ENCODE measurements at regions not wholly inside any gene's neighbourhood (a gene's known extent, or its start where the extent isn't known, plus 50 kb on each side); places are given as distances from the start of the nearest gene placed in this dataset.

- Mint-ChIP-seq H3K27ac (no peak overlapping the region), H3K4me3 (no peak overlapping the region), H3K36me3 (ENCODE audit: low read depth) (no peaks in the 10 kb centered on the region), H3K27me3 (ENCODE audit: low read depth) (peaks cover 3% of the 10 kb centered on the region), H3K4me1 (ENCODE audit: low read depth) (no peaks in the 10 kb centered on the region), H3K9me3 (no peaks in the 10 kb centered on the region)
- intact Hi-C loops (cut with micrococcal nuclease) = no loop called here
- no peak for DNase-seq
- CTCF ChIA-PET = no interaction called here
Observed at GRCh38 chr18:8942021-8942908, 160.2 kb upstream of the NDUFV2 start.

- no peak overlapping the region for H3K4me3 Mint-ChIP-seq
- H3K4me1 Mint-ChIP-seq (ENCODE audit: low read depth) = no peaks in the 10 kb centered on the region
- H3K36me3 Mint-ChIP-seq (ENCODE audit: low read depth) = no peaks in the 10 kb centered on the region
- intact Hi-C loops (cut with micrococcal nuclease) = no loop called here
- H3K27me3 Mint-ChIP-seq (ENCODE audit: low read depth) = no peaks in the 10 kb centered on the region
- H3K9me3 Mint-ChIP-seq = no peaks in the 10 kb centered on the region
- no peak for DNase-seq
- no peak overlapping the region for H3K27ac Mint-ChIP-seq
- CTCF ChIA-PET = no interaction called here
Observed at GRCh38 chr18:8942909-8943545, 159.5 kb upstream of the NDUFV2 start.

- CTCF ChIA-PET = no interaction called here
- Mint-ChIP-seq H3K27me3 (ENCODE audit: low read depth) (peaks cover 3% of the 10 kb centered on the region), H3K4me3 (no peak overlapping the region), H3K4me1 (ENCODE audit: low read depth) (peaks cover 4% of the 10 kb centered on the region), H3K27ac (no peak overlapping the region), H3K36me3 (ENCODE audit: low read depth) (no peaks in the 10 kb centered on the region), H3K9me3 (no peaks in the 10 kb centered on the region)
- no peak for DNase-seq
- intact Hi-C loops (cut with micrococcal nuclease) = no loop called here
Observed at GRCh38 chr18:8943900-8944870, 158.3 kb upstream of the NDUFV2 start.

GRCh38 chr18:8944871-8945245 is 157.6 kb upstream of the NDUFV2 start:
- H3K27ac Mint-ChIP-seq = no peak overlapping the region
- H3K27me3 Mint-ChIP-seq (ENCODE audit: low read depth) = peaks cover 3% of the 10 kb centered on the region
- no peak for DNase-seq
- no peaks in the 10 kb centered on the region for H3K9me3 Mint-ChIP-seq
- H3K4me1 Mint-ChIP-seq (ENCODE audit: low read depth) = peaks cover 4% of the 10 kb centered on the region
- CTCF ChIA-PET = no interaction called here
- intact Hi-C loops (cut with micrococcal nuclease) = no loop called here
- H3K36me3 Mint-ChIP-seq (ENCODE audit: low read depth) = no peaks in the 10 kb centered on the region
- H3K4me3 Mint-ChIP-seq = no peak overlapping the region

GRCh38 chr18:8945514-8945913 is 157.0 kb upstream of the NDUFV2 start:
- Mint-ChIP-seq H3K27me3 (ENCODE audit: low read depth) (peaks cover 3% of the 10 kb centered on the region), H3K4me3 (no peak overlapping the region), H3K36me3 (ENCODE audit: low read depth) (no peaks in the 10 kb centered on the region), H3K4me1 (ENCODE audit: low read depth) (peaks cover 4% of the 10 kb centered on the region), H3K27ac (no peak overlapping the region), H3K9me3 (no peaks in the 10 kb centered on the region)
- intact Hi-C loops (cut with micrococcal nuclease) = no loop called here
- CTCF ChIA-PET = no interaction called here
- DNase-seq = no peak

GRCh38 chr18:8946066-8946838 is 156.2 kb upstream of the NDUFV2 start:
- intact Hi-C loops (cut with micrococcal nuclease) = no loop called here
- DNase-seq = no peak
- Mint-ChIP-seq H3K27me3 (ENCODE audit: low read depth) (peaks cover 3% of the 10 kb centered on the region), H3K9me3 (no peaks in the 10 kb centered on the region), H3K4me3 (no peak overlapping the region), H3K27ac (no peak overlapping the region), H3K4me1 (ENCODE audit: low read depth) (peaks cover 4% of the 10 kb centered on the region), H3K36me3 (ENCODE audit: low read depth) (no peaks in the 10 kb centered on the region)
- CTCF ChIA-PET = no interaction called here

- Mint-ChIP-seq H3K27me3 (ENCODE audit: low read depth) (peaks cover 3% of the 10 kb centered on the region), H3K9me3 (no peaks in the 10 kb centered on the region), H3K36me3 (ENCODE audit: low read depth) (no peaks in the 10 kb centered on the region), H3K4me3 (no peak overlapping the region), H3K4me1 (ENCODE audit: low read depth) (peaks cover 5% of the 10 kb centered on the region), H3K27ac (no peak overlapping the region)
- DNase-seq = no peak
- CTCF ChIA-PET = no interaction called here
- intact Hi-C loops (cut with micrococcal nuclease) = no loop called here
Observed at GRCh38 chr18:8947566-8947965, 154.9 kb upstream of the NDUFV2 start.

GRCh38 chr18:8948011-8948410 is 154.5 kb upstream of the NDUFV2 start:
- DNase-seq = no peak
- Mint-ChIP-seq H3K4me1 (ENCODE audit: low read depth) (peaks cover 5% of the 10 kb centered on the region), H3K27ac (no peak overlapping the region), H3K9me3 (no peaks in the 10 kb centered on the region), H3K27me3 (ENCODE audit: low read depth) (peaks cover 3% of the 10 kb centered on the region), H3K36me3 (ENCODE audit: low read depth) (no peaks in the 10 kb centered on the region), H3K4me3 (no peak overlapping the region)
- CTCF ChIA-PET = no interaction called here
- intact Hi-C loops (cut with micrococcal nuclease) = no loop called here

GRCh38 chr18:8948471-8949149 is 153.9 kb upstream of the NDUFV2 start:
- H3K4me1 Mint-ChIP-seq (ENCODE audit: low read depth) = peaks cover 5% of the 10 kb centered on the region
- intact Hi-C loops (cut with micrococcal nuclease) = no loop called here

GRCh38 chr18:8949206-8949605 is 153.3 kb upstream of the NDUFV2 start:
- H3K4me3 Mint-ChIP-seq = no peak overlapping the region
- H3K9me3 Mint-ChIP-seq = no peaks in the 10 kb centered on the region
- H3K27ac Mint-ChIP-seq = no peak overlapping the region
- CTCF ChIA-PET = no interaction called here
- no peak for DNase-seq
- H3K36me3 Mint-ChIP-seq (ENCODE audit: low read depth) = no peaks in the 10 kb centered on the region
- intact Hi-C loops (cut with micrococcal nuclease) = no loop called here
- H3K27me3 Mint-ChIP-seq (ENCODE audit: low read depth) = peaks cover 3% of the 10 kb centered on the region
- H3K4me1 Mint-ChIP-seq (ENCODE audit: low read depth) = peaks cover 5% of the 10 kb centered on the region

More at GRCh38 chr18:8948471-8949149, 153.9 kb upstream of the NDUFV2 start:
- no peak overlapping the region for H3K4me3 Mint-ChIP-seq
- H3K9me3 Mint-ChIP-seq = no peaks in the 10 kb centered on the region
- H3K36me3 Mint-ChIP-seq (ENCODE audit: low read depth) = no peaks in the 10 kb centered on the region
- peaks cover 3% of the 10 kb centered on the region for H3K27me3 Mint-ChIP-seq (ENCODE audit: low read depth)
- H3K27ac Mint-ChIP-seq = no peak overlapping the region
- CTCF ChIA-PET = no interaction called here
- no peak for DNase-seq

GRCh38 chr18:8951491-8951890 is 151.0 kb upstream of the NDUFV2 start:
- CTCF ChIA-PET = interaction anchor here (1.2 kb wide), 1 partner anchor 37 kb away, joined by 3 read pairs; no protein-coding TSS in a partner anchor
- H3K27me3 Mint-ChIP-seq (ENCODE audit: low read depth) = peaks cover 3% of the 10 kb centered on the region
- no peak overlapping the region for H3K4me3 Mint-ChIP-seq
- H3K27ac Mint-ChIP-seq = no peak overlapping the region
- DNase-seq = no peak
- no peaks in the 10 kb centered on the region for H3K36me3 Mint-ChIP-seq (ENCODE audit: low read depth)
- intact Hi-C loops (cut with micrococcal nuclease) = no loop called here
- H3K9me3 Mint-ChIP-seq = no peaks in the 10 kb centered on the region
- H3K4me1 Mint-ChIP-seq (ENCODE audit: low read depth) = peaks cover 5% of the 10 kb centered on the region
